Fibroblast of villous mesenchyme (primary cell): ENCODE measurements at regions not wholly inside any gene's neighbourhood (a gene's known extent, or its start where the extent isn't known, plus 50 kb on each side); places are given as distances from the start of the nearest gene placed in this dataset.
"Not testable (repeated sequence)": the region's sequence is repeated elsewhere in the genome, so short reads cannot be mapped to it uniquely, and the experiment has no call there.

Source experiments
- DNase-seq: peaks from one replicate; pipeline ENCODE4 v3.0.0-alpha.2; 2010; ENCODE audit warnings: low read depth
- H3K4me3 ChIP-seq: 2 replicates; pipeline ENCODE4 v1.5.1; 2011; ENCODE audit warnings: low read depth, mild to moderate bottlenecking, low read length
- TF ChIP-seq, protein P1 (sequence below): IDR thresholded peaks from 2 replicates; pipeline ENCODE4 v1.5.1; 2012; ENCODE audit warnings: low read depth, mild to moderate bottlenecking, low read length; ENCODE audit not compliant: insufficient read depth

DNA sequence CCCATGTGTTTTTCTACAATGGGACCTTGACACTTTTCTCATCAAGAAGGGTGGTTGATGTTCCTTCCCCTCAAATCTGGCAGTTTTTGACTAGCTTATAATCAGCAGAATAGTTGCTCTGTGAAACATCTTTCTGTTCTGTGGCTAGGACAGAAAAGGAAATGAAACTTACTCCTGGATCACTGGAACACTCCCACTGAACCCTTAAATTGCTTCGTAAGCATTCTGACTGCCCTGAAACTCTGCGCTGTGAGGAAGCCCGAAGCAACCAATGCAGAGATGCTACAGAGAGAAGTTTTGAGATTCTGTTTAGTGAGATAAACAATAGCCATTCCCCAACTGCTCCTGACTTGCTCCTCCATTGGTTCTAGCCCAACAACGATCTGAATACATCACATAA is 602.2 kb downstream of the CENPC start:
- H3K4me3 ChIP-seq, result no peak overlapping the region
- no peak for DNase-seq
- TF ChIP-seq, protein P1, sequence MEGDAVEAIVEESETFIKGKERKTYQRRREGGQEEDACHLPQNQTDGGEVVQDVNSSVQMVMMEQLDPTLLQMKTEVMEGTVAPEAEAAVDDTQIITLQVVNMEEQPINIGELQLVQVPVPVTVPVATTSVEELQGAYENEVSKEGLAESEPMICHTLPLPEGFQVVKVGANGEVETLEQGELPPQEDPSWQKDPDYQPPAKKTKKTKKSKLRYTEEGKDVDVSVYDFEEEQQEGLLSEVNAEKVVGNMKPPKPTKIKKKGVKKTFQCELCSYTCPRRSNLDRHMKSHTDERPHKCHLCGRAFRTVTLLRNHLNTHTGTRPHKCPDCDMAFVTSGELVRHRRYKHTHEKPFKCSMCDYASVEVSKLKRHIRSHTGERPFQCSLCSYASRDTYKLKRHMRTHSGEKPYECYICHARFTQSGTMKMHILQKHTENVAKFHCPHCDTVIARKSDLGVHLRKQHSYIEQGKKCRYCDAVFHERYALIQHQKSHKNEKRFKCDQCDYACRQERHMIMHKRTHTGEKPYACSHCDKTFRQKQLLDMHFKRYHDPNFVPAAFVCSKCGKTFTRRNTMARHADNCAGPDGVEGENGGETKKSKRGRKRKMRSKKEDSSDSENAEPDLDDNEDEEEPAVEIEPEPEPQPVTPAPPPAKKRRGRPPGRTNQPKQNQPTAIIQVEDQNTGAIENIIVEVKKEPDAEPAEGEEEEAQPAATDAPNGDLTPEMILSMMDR, result no peak

DNA sequence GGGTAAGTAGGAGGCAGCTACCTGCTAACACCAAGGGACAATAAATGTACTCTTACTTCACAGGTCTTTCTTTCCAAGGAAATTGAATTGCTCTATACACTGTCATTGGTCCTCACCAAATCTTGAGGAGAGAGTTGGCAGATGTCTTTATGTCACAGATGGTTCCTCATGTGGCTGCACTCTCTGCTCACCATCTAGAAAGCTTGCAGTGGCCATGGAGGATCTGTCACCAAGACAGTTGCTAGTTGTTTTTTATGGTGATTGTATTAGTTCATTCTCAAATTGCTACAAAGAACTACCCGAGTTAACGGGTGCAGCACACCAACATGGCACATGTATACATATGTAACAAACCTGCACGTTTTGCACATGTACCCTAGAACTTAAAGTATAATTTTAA is 613.3 kb downstream of the CENPC start:
- not testable (repeated sequence) for DNase-seq, H3K4me3 ChIP-seq

DNA sequence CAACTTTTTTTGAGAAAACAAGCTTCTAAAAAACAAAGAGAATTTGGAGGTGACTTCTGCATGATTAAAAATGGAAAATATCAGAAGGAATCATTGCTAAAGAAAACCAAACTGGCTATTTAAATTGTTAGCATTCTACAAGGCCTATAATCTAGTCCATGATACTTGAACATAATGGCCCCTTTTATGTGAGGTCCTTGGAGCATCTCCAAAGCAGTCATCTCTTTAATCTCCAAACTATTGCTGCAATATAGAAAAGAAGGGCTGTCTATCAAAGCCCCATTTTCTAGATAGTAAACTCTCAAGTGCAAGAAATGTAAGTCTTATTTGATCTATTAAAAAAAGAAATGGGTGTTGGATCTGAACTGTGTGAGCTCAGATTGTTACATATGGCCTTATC is 615.1 kb downstream of the CENPC start:
- H3K4me3 ChIP-seq, result no peak overlapping the region
- TF ChIP-seq, protein P1, result no peak
- no peak for DNase-seq

DNA sequence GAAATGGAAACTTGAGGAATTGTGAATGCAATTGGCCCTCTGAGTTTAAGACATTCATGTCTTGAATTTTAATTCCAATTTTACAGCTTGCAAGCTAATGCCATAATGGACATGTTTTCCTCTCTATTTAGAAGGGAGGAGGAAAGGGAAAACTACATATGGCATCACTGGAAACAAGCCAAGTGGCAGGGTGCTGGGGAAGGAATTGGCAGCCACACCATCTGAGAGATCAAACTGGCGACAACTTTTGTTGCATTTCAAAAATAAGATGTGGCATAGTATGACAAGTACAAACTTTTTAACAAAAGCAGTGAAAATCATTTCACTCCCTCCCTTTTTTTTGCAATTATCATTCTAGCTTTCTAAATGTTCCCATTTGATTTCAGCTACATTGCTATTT is 615.6 kb downstream of the CENPC start:
- H3K4me3 ChIP-seq, result no peak overlapping the region
- DNase-seq, result no peak
- TF ChIP-seq, protein P1, result no peak

DNA sequence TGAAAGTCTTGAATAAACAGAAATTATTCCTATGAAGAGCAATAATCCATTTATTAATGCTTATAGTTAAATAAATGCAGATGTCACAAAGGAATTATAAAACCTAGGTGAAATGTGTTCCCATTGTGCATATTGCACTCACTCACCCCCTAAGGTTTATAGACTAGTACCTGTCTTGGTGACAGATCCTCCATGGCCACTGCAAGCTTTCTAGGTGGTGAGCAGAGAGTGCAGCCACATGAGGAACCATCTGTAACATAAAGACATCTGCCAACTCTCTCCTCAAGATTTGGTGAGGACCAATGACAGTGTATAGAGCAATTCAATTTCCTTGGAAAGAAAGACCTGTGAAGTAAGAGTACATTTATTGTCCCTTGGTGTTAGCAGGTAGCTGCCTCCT is 616.4 kb downstream of the CENPC start:
- DNase-seq, H3K4me3 ChIP-seq: not testable (repeated sequence)

DNA sequence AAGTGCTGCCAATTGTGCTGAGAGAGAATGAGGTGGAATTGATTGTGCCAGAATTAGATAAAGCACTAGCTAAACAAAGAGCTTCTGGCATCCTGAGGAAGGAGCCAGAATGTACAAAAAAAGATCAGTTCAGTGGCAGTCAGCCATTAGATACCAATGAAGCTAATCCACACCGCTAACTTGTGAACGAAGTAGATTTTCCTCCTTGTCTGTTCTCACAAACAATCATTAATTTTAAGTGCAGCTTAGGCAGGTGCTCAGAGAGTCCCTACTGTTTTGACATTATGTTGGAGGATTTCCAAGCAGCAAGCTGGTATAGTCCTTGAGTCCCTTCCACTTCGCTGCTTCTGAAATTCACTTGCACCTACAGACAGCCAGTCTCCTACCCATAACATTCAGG is 617.4 kb downstream of the CENPC start:
- TF ChIP-seq, protein P1, result no peak
- H3K4me3 ChIP-seq, result no peak overlapping the region
- no peak for DNase-seq

DNA sequence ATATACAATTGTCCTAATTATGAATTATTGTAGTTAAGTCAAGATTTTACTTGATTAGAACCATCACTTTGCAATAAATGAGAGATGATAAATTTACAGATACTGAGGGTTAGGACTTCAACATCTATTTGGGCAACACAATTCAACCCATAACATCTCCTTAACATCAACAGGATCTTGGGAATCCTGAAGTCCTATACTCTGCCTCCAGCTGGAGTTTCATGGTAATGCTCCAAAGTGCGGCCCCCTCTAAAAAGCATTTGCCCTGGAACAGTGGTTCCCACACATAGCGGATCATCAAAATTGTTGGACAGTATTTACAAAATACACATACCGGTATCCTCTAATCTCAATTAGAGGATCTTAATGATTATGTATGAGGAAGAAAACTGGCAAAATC is 618.6 kb downstream of the CENPC start:
- TF ChIP-seq, protein P1, result no peak
- no peak overlapping the region for H3K4me3 ChIP-seq
- DNase-seq, result no peak

DNA sequence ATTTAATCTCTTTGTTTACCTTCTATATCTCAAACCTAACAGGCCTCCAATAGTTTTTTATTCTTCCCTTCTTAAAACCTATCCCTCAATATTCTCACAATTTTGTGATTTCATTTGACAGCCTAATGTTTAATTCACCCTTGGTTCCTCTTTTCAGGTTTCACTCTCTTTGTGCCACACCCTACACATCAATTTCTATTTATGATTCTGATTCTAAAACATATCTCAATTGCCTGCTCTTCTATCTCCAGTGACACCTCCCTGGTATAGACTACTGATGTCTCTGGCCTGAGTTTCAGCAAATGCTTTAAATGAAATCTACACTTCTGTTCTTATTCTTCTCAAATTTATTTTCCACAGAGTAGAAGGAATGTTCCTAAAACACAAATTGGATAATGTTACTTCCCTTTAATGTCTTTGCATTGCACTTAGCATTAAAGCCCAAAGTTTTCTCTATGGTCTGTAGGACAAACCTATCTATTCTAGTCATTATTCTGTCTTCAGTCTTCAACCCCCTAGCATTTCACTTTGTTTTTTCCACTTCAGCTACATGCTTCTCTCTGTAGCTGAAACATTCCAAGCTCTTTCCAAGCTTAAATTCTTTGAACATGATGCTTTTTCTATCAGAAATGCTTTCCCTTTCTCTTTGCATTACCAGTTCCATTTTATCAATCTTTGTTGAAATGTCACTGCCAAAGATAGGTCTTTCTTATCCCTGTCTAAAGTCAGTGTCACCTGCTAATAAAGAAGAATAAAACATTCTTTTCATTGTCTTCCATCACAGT is 622.0 kb downstream of the CENPC start:
- no peak overlapping the region for H3K4me3 ChIP-seq
- TF ChIP-seq, protein P1, result no peak
- no peak for DNase-seq
